Breast epithelium (tissue), 3 donors: ENCODE measurements at regions not wholly inside any gene's neighbourhood (a gene's known extent, or its start where the extent isn't known, plus 50 kb on each side); places are given as distances from the start of the nearest gene placed in this dataset.

Experiments used
- CTCF ChIP-seq, 3 donors: fragments of 450-650 bp; IDR thresholded peaks; one replicate each; pipeline ENCODE4 v1.5.1; 2016 to 2017; ENCODE audit warnings: antibody characterized with exemption in 3 of 3, mild to moderate bottlenecking in 3 of 3, moderate library complexity in 3 of 3
- POLR2A ChIP-seq: fragments of 450-650 bp; IDR thresholded peaks from one replicate; pipeline ENCODE4 v1.6.1; 2016; ENCODE audit warnings: antibody characterized with exemption, mild to moderate bottlenecking, moderate library complexity
- POLR2AphosphoS5 ChIP-seq, 3 donors: sonication (generic); formaldehyde crosslinking; IDR thresholded peaks; one replicate each; pipeline ENCODE4 v1.6.1; 2017; ENCODE audit warnings: antibody characterized with exemption in 3 of 3

GRCh38 chr2:6011921-6012320 is 319.7 kb downstream of the SOX11 start:
- TF ChIP-seq CTCF (IDR thresholded peaks at IDR 0.05) (no peak), POLR2A (no peak), POLR2AphosphoS5 (IDR thresholded peaks at IDR 0.05) (no peak)
